ENCODE measurements at regions not wholly inside any gene's neighbourhood (a gene's known extent, or its start where the extent isn't known, plus 50 kb on each side); places are given as distances from the start of the nearest gene placed in this dataset.
"Not testable (repeated sequence)": the region's sequence is repeated elsewhere in the genome, so short reads cannot be mapped to it uniquely, and the experiment has no call there.

DNA sequence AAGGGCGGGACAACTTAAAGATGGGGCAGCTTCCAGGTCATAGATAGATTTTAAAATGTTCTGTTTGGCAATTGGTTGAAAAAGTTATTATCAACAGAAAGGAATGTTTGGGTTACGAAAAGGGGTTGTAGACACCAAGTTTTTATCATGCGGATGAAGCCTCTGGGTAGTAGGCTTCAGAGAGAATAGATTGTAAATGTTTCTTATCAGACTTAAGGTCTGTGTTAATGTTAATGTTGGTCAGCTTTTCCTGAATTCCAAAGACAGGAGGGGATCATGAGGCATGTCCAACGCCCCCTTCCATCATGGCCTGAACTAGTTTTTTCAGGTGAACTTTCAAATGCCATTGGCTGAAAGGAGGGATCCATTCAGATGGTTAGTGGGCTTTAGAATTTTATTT lies 84.2 kb upstream of the KIF5B start:
- DNase-seq, result no peak

DNA sequence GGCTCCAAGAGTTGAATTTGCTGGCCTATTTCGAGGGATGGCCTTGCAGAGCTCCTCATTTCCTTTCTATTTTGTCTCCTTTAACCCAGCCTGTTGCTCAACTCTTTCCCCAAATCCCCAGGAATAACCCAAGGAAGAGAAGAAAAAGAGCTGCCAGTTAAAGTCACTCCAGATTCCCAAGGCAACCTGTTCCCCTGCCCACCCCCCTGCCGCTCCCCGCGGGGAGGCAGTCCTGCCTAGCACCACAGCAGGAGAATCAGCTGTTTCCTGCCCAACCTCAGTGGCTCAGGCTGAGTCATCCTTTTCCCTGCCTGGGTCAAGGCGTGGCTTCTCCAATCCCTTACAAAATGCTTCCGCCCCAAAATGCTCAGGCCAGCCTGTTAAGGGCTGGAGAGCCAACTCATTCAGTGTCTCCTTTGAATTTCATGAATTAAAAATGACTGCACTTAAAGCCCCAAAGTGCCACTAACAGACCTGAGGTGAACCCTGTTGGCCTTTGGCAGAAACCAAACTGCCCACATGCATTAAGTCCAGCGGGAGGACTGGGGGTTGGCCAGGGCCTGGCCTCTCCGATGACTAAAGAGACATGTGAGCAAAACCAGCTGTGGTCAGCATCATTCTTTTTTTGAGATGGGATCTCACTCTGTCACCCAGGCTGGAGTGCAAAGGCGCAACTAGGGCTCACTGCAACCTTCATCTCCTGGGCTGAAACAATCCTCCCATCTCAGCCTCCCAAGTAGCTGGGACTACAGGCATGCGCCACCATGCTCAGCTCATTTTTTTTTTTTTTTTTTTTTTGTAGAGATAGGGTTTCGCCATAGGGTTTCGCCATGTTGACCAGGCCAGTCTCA lies 83.2 kb upstream of the KIF5B start:
- DNase-seq, result no peak

DNA sequence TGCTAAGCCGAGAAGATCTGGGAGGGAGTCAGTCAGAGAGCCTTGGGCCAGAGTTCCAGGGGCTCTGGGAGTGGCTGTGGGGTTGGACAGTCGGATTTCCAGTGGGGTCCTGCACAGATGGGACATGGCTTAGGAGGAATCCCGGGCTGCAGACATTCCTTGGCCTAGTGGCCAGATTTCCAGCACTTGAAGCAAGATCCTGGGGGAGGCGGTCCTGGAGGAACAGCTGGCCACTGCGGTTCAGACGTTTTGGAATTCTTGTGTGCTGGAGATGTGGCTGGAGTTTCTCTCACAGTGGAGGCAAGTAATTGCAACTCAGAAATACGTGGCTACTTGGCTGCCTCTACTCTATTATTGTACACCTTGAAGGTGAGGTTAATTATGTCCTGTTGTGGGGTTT lies 80.7 kb upstream of the KIF5B start:
- DNase-seq, result not testable (repeated sequence)

DNA sequence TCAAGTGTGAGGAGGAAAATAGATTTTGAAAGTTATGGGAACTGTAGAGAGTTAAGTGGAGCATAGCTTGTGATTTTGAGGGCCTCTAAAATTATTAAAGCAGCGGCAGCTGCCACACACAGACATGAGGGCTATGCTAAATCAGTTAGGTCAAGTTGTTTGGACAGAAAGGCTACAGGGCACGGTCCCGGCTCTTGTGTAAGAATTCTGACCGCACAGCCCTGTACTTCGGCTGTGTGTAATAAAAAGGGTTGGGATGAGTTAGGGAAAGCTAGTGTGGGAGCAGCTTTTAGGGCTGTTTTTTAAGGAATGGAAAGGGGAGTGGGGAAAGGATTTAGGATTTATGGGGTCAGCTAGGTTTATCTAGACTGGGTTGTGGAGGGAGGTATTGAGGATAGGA lies 79.6 kb upstream of the KIF5B start:
- not testable (repeated sequence) for DNase-seq

GRCh38 chr10:32132357-32132946 lies 76.2 kb upstream of the KIF5B start:
- no peak for DNase-seq

GRCh38 chr10:32131388-32131787 lies 75.2 kb upstream of the KIF5B start:
- no peak for DNase-seq

DNA sequence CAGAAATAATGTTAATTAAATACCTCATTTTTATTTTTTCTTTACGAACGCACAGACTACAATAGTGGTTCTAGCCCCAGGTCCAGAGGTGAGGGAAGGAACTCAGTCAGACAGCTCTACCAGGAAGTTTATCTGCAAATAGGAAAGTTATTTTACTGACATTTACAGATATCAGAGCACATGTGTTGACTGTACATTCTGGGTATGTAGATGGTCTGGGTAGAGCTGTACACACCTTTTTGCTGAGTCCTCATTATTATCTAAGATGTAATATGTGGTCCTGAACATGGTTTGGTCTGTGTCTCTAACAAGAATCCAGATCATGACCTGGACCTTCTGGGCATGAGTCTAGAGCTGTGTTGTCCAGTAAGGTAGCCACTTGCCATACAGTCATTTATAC lies 74.6 kb upstream of the KIF5B start:
- DNase-seq, result no peak

DNA sequence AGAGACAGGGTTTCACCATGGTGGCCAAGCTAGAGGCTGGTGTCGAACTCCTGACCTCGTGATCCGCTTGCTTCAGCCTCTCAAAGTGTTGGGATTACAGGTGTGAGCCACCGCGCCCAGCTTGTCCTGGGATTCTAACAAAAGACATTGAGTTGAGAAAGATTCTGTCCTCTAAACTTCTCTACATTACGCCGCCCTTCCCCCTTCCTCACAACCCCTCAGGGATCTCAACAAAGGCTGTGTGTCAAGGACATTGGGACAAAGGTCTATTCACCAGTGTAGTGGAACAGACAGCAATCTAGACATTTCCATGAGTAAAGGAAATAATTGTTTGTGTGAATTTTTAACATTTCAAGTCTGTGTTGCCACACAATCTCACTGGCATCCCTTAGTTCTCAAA lies 68.8 kb upstream of the KIF5B start:
- DNase-seq, result no peak

- no peak for DNase-seq
Measured at GRCh38 chr10:32123021-32123420, 66.8 kb upstream of the KIF5B start.

DNA sequence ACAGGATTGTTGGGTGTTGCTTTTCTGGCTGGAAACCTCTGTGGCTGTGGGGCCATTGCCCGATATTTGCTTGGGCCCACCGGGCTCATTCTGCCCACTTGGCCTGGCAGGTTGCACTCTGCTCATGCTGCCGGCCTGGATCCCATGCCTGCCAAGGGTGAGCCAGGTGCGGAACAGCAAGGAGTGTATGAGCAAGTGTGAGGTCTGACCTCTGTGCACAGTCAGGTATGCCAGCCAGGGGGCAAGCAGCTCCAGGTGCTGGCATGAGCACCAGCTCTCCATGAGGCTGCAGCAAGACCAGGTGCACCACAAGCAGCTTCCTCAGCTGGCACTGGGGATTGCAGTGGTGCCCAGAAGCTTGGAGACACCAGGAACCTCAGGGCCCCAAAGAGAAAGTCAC lies 65.4 kb upstream of the KIF5B start:
- no peak for DNase-seq

GRCh38 chr10:32120147-32120546 lies 63.9 kb upstream of the KIF5B start:
- no peak for DNase-seq

- no peak for DNase-seq
Measured at GRCh38 chr10:32114508-32114907, 58.3 kb upstream of the KIF5B start.

DNA sequence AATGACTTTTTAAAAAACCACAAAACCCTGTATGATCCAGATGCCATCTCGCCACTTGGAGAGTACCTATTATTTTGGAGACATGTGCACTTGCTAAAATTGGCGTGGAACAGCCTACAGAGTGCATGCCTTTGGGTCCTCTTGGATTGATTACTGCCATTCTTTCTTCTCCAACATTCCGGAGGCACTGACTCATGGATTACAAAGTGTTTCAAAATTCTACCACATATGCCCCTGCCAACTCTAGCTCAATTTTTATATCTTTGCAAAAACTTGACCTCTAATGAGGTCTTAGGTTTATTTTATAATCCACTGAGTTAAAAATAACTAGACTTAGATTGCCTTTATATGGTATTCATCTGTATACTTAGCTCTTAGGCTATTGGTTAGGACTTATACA lies 55.8 kb upstream of the KIF5B start:
- no peak for DNase-seq

- DNase-seq, result no peak
Measured at GRCh38 chr10:32111585-32111984, 55.4 kb upstream of the KIF5B start.

GRCh38 chr10:32110790-32111189 lies 54.6 kb upstream of the KIF5B start:
- DNase-seq, result no peak

- DNase-seq, result no peak
Measured at GRCh38 chr10:32109603-32110002, 53.4 kb upstream of the KIF5B start.
